ENCODE measurements at regions not wholly inside any gene's neighbourhood (a gene's known extent, or its start where the extent isn't known, plus 50 kb on each side); places are given as distances from the start of the nearest gene placed in this dataset.

DNA sequence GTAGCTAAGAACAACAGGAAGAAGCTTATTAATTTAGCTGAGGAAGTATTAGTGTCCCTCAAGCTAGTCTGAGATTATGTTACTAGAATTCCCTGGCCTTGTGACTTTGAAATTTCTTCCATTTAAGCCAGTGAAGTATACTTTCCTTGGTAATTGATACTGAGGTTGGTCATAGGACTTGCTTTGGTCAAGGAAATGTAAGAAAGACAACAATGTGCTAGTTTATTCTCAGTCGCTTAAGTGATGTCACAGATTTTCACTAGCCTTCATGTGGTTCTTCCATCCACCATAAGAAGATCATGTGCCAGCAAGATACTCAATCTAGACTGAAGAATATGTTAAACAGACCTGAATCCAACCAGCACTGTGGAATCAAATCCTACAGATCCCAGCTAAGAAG, 1140.1 kb downstream of the TECRL start:
- no peak for DNase-seq (ENCODE audit: low spot score)
- no peaks in the 10 kb centered on the region for H3K36me3 ChIP-seq
- H3K4me1 ChIP-seq, result no peaks in the 10 kb centered on the region
- TF ChIP-seq, protein P1, sequence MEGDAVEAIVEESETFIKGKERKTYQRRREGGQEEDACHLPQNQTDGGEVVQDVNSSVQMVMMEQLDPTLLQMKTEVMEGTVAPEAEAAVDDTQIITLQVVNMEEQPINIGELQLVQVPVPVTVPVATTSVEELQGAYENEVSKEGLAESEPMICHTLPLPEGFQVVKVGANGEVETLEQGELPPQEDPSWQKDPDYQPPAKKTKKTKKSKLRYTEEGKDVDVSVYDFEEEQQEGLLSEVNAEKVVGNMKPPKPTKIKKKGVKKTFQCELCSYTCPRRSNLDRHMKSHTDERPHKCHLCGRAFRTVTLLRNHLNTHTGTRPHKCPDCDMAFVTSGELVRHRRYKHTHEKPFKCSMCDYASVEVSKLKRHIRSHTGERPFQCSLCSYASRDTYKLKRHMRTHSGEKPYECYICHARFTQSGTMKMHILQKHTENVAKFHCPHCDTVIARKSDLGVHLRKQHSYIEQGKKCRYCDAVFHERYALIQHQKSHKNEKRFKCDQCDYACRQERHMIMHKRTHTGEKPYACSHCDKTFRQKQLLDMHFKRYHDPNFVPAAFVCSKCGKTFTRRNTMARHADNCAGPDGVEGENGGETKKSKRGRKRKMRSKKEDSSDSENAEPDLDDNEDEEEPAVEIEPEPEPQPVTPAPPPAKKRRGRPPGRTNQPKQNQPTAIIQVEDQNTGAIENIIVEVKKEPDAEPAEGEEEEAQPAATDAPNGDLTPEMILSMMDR (IDR thresholded peaks at IDR 0.05), result no peak
- no peaks in the 10 kb centered on the region for H3K27me3 ChIP-seq
- H3K9me3 ChIP-seq, result no peaks in the 10 kb centered on the region
- H3K4me3 ChIP-seq, result no peak overlapping the region
- no peak overlapping the region for H3K27ac ChIP-seq

DNA sequence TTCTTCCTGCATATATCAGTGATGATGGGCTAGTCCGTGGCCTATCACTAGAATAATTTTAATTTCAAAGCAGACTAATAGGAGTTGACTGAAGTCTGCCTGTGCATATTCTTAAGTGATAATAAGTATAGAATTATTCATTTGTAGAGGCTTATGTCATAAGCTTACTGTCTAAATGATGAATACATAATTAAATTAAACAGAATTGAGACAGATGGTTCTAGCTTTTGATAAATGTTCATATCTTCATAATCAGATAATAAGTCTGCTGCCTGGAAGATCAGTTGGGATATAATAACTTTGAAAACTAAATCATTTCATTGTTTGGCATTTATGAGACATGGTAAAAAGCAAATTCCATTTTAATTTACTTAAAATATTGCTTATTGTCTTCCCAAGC, 1175.6 kb downstream of the TECRL start:
- Histone ChIP-seq H3K27ac (no peak overlapping the region), H3K9me3 (no peaks in the 10 kb centered on the region), H3K4me3 (no peak overlapping the region), H3K36me3 (no peaks in the 10 kb centered on the region), H3K27me3 (no peaks in the 10 kb centered on the region), H3K4me1 (no peaks in the 10 kb centered on the region)
- TF ChIP-seq, protein P1 (IDR thresholded peaks at IDR 0.05), result no peak
- no peak for DNase-seq (ENCODE audit: low spot score)

DNA sequence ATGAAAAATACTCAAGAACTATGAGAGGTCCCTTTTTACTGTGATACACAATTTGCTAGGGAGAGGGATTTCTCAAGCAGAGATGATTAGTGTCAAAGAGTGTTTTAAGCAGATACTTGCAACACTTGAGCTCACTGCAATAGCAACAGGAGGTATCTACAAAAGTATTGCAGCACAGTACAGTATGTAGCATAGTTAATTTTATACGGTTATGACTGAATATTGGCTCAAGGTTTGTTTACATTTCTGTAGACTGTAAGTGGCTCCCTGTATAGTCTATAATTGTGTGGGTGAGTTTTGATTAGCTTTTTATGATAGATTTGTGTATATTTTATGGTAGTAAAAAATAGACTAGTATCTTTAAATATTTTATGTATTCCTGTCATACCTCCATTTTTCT, 1177.2 kb downstream of the TECRL start:
- no peak for DNase-seq (ENCODE audit: low spot score)
- Histone ChIP-seq H3K4me1 (no peaks in the 10 kb centered on the region), H3K4me3 (no peak overlapping the region), H3K27me3 (no peaks in the 10 kb centered on the region), H3K27ac (no peak overlapping the region), H3K9me3 (no peaks in the 10 kb centered on the region), H3K36me3 (no peaks in the 10 kb centered on the region)
- TF ChIP-seq, protein P1 (IDR thresholded peaks at IDR 0.05), result no peak

DNA sequence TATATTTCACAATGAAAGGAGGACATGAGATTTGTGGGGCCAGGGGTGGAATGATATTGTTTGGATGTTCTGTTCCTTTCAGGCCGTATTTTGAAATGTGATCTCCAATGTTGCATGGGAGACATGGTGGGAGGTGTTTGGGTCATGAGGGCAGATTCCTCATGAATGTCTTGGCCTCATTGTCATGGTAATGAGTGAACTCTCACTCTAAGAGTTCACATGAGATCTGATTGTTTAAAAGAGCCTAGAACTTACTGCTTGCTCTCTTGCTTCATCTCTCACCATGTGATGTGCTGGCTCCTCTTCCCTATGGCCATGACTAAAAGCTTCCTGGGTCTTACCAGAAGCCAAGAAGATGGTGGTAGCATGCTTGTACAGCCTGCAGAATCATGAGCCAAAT, 1183.0 kb downstream of the TECRL start:
- no peaks in the 10 kb centered on the region for H3K4me1 ChIP-seq
- no peak overlapping the region for H3K27ac ChIP-seq
- H3K4me3 ChIP-seq, result no peak overlapping the region
- no peaks in the 10 kb centered on the region for H3K36me3 ChIP-seq
- no peaks in the 10 kb centered on the region for H3K9me3 ChIP-seq
- H3K27me3 ChIP-seq, result no peaks in the 10 kb centered on the region
- DNase-seq (ENCODE audit: low spot score), result no peak
- TF ChIP-seq, protein P1 (IDR thresholded peaks at IDR 0.05), result no peak

DNA sequence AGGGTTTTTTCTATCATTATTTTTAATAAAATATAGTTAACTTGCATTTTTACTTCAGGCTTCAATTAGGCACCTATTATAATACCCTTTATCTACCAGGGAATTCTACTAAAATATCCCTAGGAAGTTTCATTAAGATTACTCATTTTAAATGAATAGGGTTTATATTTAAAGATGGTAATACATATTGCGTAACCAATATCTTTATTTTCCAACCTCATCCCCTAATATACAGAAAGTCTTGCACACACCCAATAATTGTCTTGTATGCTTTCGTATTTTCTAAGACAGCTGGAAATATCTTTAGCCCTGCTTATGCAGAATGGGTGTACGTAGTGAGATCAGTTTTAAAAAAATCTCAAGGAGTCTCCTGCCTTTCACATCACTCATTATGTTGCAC, 1186.8 kb downstream of the TECRL start:
- TF ChIP-seq, protein P1 (IDR thresholded peaks at IDR 0.05), result no peak
- no peak overlapping the region for H3K27ac ChIP-seq
- H3K9me3 ChIP-seq, result no peaks in the 10 kb centered on the region
- H3K4me3 ChIP-seq, result no peak overlapping the region
- H3K27me3 ChIP-seq, result no peaks in the 10 kb centered on the region
- H3K4me1 ChIP-seq, result no peaks in the 10 kb centered on the region
- no peaks in the 10 kb centered on the region for H3K36me3 ChIP-seq
- no peak for DNase-seq (ENCODE audit: low spot score)

DNA sequence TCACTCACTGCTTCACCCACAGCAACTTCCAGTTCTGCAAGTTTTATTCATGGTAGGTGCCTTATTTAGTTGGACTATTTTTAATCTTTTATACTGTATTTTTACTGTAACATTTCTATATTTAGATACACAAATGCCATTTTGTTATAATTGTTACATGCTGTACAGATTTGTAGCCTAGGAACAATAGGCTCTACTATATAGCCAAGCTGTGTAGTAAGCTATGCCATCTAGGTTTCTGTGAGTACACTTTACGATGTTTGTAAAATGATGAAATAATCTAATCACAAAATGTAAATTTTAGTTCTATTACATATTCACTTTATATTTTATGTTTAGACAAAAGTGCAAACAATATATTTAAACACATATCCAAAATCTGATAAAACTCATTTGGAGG, 1187.8 kb downstream of the TECRL start:
- Histone ChIP-seq H3K27me3 (no peaks in the 10 kb centered on the region), H3K36me3 (no peaks in the 10 kb centered on the region), H3K27ac (no peak overlapping the region), H3K9me3 (no peaks in the 10 kb centered on the region), H3K4me3 (no peak overlapping the region), H3K4me1 (no peaks in the 10 kb centered on the region)
- DNase-seq (ENCODE audit: low spot score), result no peak
- TF ChIP-seq, protein P1 (IDR thresholded peaks at IDR 0.05), result no peak
